ENCODE measurements at regions not wholly inside any gene's neighbourhood (a gene's known extent, or its start where the extent isn't known, plus 50 kb on each side); places are given as distances from the start of the nearest gene placed in this dataset.
"Not testable (repeated sequence)": the region's sequence is repeated elsewhere in the genome, so short reads cannot be mapped to it uniquely, and the experiment has no call there.

DNA sequence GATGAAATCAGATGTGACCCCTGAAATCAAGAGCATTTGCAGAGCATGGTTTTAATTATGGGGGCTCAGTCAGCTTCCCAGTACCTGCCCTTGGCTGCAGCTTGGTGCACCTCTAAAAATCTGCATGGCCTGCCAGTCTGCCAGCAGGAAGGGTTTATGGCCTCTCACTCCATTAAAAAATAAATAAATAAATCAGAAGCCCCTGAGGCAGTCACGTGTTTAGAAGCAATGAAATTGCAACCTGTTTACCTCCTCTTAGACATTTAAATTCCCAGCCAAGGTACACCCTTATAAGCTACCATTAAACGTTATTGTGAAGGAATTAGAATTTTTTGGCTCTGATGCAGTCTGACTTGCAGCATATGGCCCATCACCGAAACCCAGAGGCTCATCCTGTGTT lies 114.0 kb upstream of the LDB2 start:
- WGBS, 4 donors = 76 to 86% (median 80%) methylated on average over 3 of the region's 3 CpGs
- Histone ChIP-seq H3K4me1 (replicated peaks in 1 of 2) (no peaks in the 10 kb centered on the region), H3K27me3 (no peaks in the 10 kb centered on the region), H3K27ac (no peak overlapping the region), H3K9me3 (replicated peaks in 1 of 3) (no peaks in the 10 kb centered on the region), H3K4me3 (no peak overlapping the region), H3K36me3 (replicated peaks in 1 of 2) (no peaks in the 10 kb centered on the region)
- DNase-seq = no peak
- intact Hi-C loops (cut with DNase I) = no loop called here
- TF ChIP-seq POLR2A (IDR thresholded peaks at IDR 0.05) (no peak), CTCF (IDR thresholded peaks at IDR 0.05) (no peak)

GRCh38 chr4:17010426-17011087 lies 112.1 kb upstream of the LDB2 start:
- Histone ChIP-seq H3K36me3 (replicated peaks in 1 of 2) (no peaks in the 10 kb centered on the region), H3K27me3 (no peaks in the 10 kb centered on the region), H3K9me3 (replicated peaks in 1 of 3) (no peaks in the 10 kb centered on the region), H3K27ac (no peak overlapping the region), H3K4me1 (replicated peaks in 1 of 2) (no peaks in the 10 kb centered on the region), H3K4me3 (no peak overlapping the region)
- DNase-seq = no peak
- 87 to 92% (median 90%) methylated on average over 13 of the region's 13 CpGs for WGBS, 4 donors
- intact Hi-C loops (cut with DNase I) = no loop called here
- no peak for TF ChIP-seq CTCF (IDR thresholded peaks at IDR 0.05)
- no peak for TF ChIP-seq POLR2A (IDR thresholded peaks at IDR 0.05)

DNA sequence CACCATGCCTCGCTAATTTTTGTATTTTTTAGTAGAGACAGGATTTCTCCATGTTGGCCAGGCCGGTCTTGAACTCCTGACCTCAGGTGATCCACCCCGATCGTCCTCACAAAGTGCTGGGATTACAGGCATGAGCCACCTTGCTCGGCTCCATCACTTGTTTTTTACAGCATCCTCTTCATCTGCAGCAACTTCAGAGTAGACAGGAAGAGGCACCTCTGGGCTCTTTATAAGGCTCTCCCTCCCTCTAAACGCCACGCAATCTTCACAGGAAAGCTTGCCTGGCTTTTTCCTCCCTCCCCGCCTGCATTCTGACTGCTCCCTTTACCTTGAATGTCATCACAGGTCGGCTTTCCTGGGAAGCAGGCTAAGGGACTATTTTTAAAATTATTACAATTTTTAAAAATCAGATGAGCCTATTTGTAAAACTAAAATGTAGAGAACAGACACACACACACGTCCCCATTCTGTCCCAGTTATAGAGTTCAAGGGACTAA lies 111.5 kb upstream of the LDB2 start:
- no peak overlapping the region for H3K4me3 ChIP-seq
- H3K9me3 ChIP-seq (replicated peaks in 1 of 3) = no peaks in the 10 kb centered on the region
- TF ChIP-seq POLR2A (IDR thresholded peaks at IDR 0.05) (no peak), CTCF (IDR thresholded peaks at IDR 0.05) (no peak)
- no peaks in the 10 kb centered on the region for H3K36me3 ChIP-seq (replicated peaks in 1 of 2)
- H3K27me3 ChIP-seq = no peaks in the 10 kb centered on the region
- intact Hi-C loops (cut with DNase I) = no loop called here
- no peaks in the 10 kb centered on the region for H3K4me1 ChIP-seq (replicated peaks in 1 of 2)
- no peak overlapping the region for H3K27ac ChIP-seq
- WGBS, 4 donors = 77 to 83% (median 80%) methylated on average over 10 of the region's 10 CpGs
- no peak for DNase-seq

DNA sequence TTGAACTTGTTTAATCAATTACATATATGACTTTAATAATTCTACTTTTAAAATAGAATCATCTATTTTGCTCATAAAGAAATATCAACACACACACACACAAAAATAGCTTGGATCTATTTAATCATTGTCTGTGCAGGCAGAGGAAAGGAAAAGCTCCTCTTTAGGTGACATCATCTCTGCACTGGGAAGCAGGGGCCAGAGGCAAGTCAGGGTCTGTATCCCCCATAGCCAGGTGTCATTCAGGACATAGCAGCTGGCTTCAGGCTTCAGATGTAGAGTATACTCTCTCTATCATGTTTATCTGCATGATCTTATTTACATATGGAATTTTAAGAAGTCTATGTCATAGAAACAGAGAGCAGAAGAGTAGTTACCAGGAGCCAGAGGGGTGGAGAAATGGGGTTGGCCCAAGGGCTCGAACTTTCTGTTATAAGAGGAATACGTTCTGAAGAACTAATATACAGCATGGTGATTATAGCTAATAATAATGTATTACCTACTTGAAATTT lies 110.4 kb upstream of the LDB2 start:
- H3K27me3 ChIP-seq = no peaks in the 10 kb centered on the region
- no peaks in the 10 kb centered on the region for H3K36me3 ChIP-seq (replicated peaks in 1 of 2)
- DNase-seq = no peak
- no peak overlapping the region for H3K27ac ChIP-seq
- intact Hi-C loops (cut with DNase I) = no loop called here
- no peaks in the 10 kb centered on the region for H3K4me1 ChIP-seq (replicated peaks in 1 of 2)
- TF ChIP-seq CTCF (IDR thresholded peaks at IDR 0.05) = no peak
- TF ChIP-seq POLR2A (IDR thresholded peaks at IDR 0.05) = no peak
- no peak overlapping the region for H3K4me3 ChIP-seq
- WGBS, 4 donors = 77 to 91% (median 90%) methylated on average over 2 of the region's 2 CpGs
- no peaks in the 10 kb centered on the region for H3K9me3 ChIP-seq (replicated peaks in 1 of 3)

- H3K27me3 ChIP-seq; H3K9me3 ChIP-seq (replicated peaks in 1 of 3); H3K36me3 ChIP-seq (replicated peaks in 1 of 2); intact Hi-C loops (cut with DNase I); H3K4me1 ChIP-seq (replicated peaks in 1 of 2); H3K27ac ChIP-seq; DNase-seq; H3K4me3 ChIP-seq: not testable (repeated sequence)
- WGBS, 4 donors = 75 to 87% (median 80%) methylated on average over 15 to 16 of the region's 16 CpGs
Observed at GRCh38 chr4:17003606-17004392, 105.4 kb upstream of the LDB2 start.
